CD14-positive monocyte (primary cell): ENCODE measurements at regions not wholly inside any gene's neighbourhood (a gene's known extent, or its start where the extent isn't known, plus 50 kb on each side); places are given as distances from the start of the nearest gene placed in this dataset.

Experiments used
- DNase-seq, 3 donors: peaks; one replicate each; pipeline ENCODE4 v3.0.0-alpha.2; 2011 to 2022
- H2AFZ ChIP-seq: 2 replicates; pipeline ENCODE4 v1.6.0; 2012; ENCODE audit warnings: mild to moderate bottlenecking, low read depth, low read length, inconsistent platforms; ENCODE audit not compliant: insufficient read depth, poor library complexity, severe bottlenecking
- H3K27ac ChIP-seq, 2 donors: 1 replicate in 1 of 2; 2 replicates in 1 of 2; pipeline ENCODE4 v1.5.1; 2012 to 2013; ENCODE audit warnings: low read length in 2 of 2, control low read depth in 1 of 2, inconsistent platforms in 1 of 2, low read depth in 1 of 2, mild to moderate bottlenecking in 1 of 2
- H3K27me3 ChIP-seq, 2 donors: one replicate each; pipeline versions ENCODE4 v1.6.0 to v1.6.1; 2011 to 2013; ENCODE audit warnings: low read length in 2 of 2; ENCODE audit not compliant: control insufficient read depth in 2 of 2, insufficient read depth in 2 of 2
- H3K36me3 ChIP-seq, 2 donors: replicated peaks in 1 of 2; 1 replicate in 1 of 2; 2 replicates in 1 of 2; pipeline versions ENCODE4 v1.5.1 to v1.6.1; 2012 to 2013; ENCODE audit warnings: low read length in 2 of 2, control low read depth in 1 of 2, inconsistent platforms in 1 of 2, mild to moderate bottlenecking in 1 of 2; ENCODE audit not compliant: insufficient read depth in 2 of 2, control insufficient read depth in 1 of 2
- H3K4me1 ChIP-seq, 2 donors: 1 replicate in 1 of 2; 2 replicates in 1 of 2; pipeline versions ENCODE4 v1.5.1 to v1.6.1; 2012 to 2013; ENCODE audit warnings: low read length in 2 of 2, control low read depth in 1 of 2, inconsistent platforms in 1 of 2, mild to moderate bottlenecking in 1 of 2, moderate library complexity in 1 of 2; ENCODE audit not compliant: insufficient read depth in 2 of 2, control insufficient read depth in 1 of 2
- H3K4me2 ChIP-seq: replicated peaks from 2 replicates; pipeline ENCODE3; 2012; ENCODE audit warnings: low read length, moderate library complexity, mild to moderate bottlenecking; ENCODE audit not compliant: poor library complexity, severe bottlenecking; ENCODE audit errors: extremely low read depth
- H3K4me3 ChIP-seq, 3 experiments: fragments of 200-600 bp in 1 of 3; sonication (generic) in 1 of 3; replicated peaks in 1 of 3; 1 replicate in 2 of 3; 2 replicates in 1 of 3; pipeline ENCODE4 v1.5.1; 2011 to 2013; ENCODE audit warnings: low read length in 3 of 3, mild to moderate bottlenecking in 3 of 3, control low read depth in 2 of 3, low read depth in 2 of 3, inconsistent platforms in 1 of 3, moderate library complexity in 1 of 3
- H3K79me2 ChIP-seq: 2 replicates; pipeline ENCODE4 v1.6.0; 2012; ENCODE audit warnings: mild to moderate bottlenecking, control low read depth, inconsistent platforms, low read length, moderate library complexity; ENCODE audit not compliant: insufficient read depth
- H3K9ac ChIP-seq: 2 replicates; pipeline ENCODE4 v1.6.0; 2017; ENCODE audit warnings: low read length, mild to moderate bottlenecking; ENCODE audit not compliant: insufficient read depth, poor library complexity, severe bottlenecking
- H3K9me3 ChIP-seq, 2 donors: replicated peaks in 1 of 2; 1 replicate in 1 of 2; 2 replicates in 1 of 2; pipeline versions ENCODE4 v1.5.1 to v1.6.1; 2012 to 2013; ENCODE audit warnings: low read length in 2 of 2, control low read depth in 1 of 2; ENCODE audit not compliant: control insufficient read depth in 1 of 2, insufficient read depth in 1 of 2
- H4K20me1 ChIP-seq: 2 replicates; pipeline ENCODE4 v1.6.0; 2012; ENCODE audit warnings: mild to moderate bottlenecking, low read length, control low read depth, moderate library complexity; ENCODE audit not compliant: insufficient read depth
- H3K27ac Mint-ChIP-seq, 7 donors: one replicate each; pipeline ENCODE4 v1.8.0; 2020; ENCODE audit warnings: mild to moderate bottlenecking in 7 of 7, mixed read lengths in 7 of 7, moderate library complexity in 6 of 7, inconsistent platforms in 2 of 7
- H3K27me3 Mint-ChIP-seq, 3 donors: one replicate each; pipeline ENCODE4 v1.8.0; 2021 to 2022; ENCODE audit warnings: low read depth in 3 of 3, mild to moderate bottlenecking in 3 of 3, mixed read lengths in 3 of 3, moderate library complexity in 3 of 3, inconsistent platforms in 1 of 3
- H3K36me3 Mint-ChIP-seq, 2 donors: one replicate each; pipeline ENCODE4 v1.8.0; 2020; ENCODE audit warnings: mixed read lengths in 2 of 2, inconsistent platforms in 1 of 2, mild to moderate bottlenecking in 1 of 2
- H3K4me1 Mint-ChIP-seq: one replicate; pipeline ENCODE4 v1.8.0; 2020; ENCODE audit warnings: mild to moderate bottlenecking, mixed read lengths
- H3K4me3 Mint-ChIP-seq, 2 donors: one replicate each; pipeline ENCODE4 v1.8.0; 2020; ENCODE audit warnings: mild to moderate bottlenecking in 2 of 2, mixed read lengths in 2 of 2, moderate library complexity in 1 of 2
- H3K9me3 Mint-ChIP-seq, 7 donors: one replicate each; pipeline ENCODE4 v1.8.0; 2020 to 2022; ENCODE audit warnings: mixed read lengths in 7 of 7, mild to moderate bottlenecking in 6 of 7, moderate library complexity in 6 of 7, inconsistent platforms in 2 of 7
- CTCF ChIP-seq: fragments of 200-600 bp; IDR thresholded peaks from one replicate; pipeline ENCODE4 v1.8.0; 2022; ENCODE audit warnings: antibody characterized with exemption, mild to moderate bottlenecking
- WGBS: methylation state at CpG from one replicate; pipeline ENCODE4 v1.1.5; 2013; ENCODE audit warnings: missing lambda C conversion rate; ENCODE audit not compliant: insufficient coverage; 5-methylcytosine and 5-hydroxymethylcytosine counted together
- intact Hi-C, 2 donors: fragments of 100-400 bp; cut with micrococcal nuclease; formaldehyde crosslinking; loops; one replicate each; pipeline versions ENCODE4 v1.15.0 to v1.15.1; 2023

DNA sequence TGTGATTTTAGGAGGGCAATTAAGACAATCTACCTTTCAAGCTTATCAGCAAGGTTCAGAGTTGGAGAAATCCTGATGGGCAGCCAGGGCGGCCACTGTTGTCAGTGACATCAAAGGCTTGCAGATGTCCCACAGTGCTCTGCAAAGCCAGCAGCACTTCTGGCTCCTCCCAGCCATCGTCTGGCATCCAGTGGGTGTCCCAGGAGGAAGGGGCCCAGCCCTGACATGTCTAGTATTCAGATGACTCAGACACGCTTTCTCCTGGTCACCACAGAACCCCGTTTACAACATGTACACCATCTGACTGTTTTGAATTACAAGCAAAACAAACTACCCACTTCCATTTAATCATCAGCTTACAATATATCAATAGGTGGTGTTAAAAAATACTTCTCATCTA, 61.4 kb downstream of the CYRIA start:
- peaks cover 74 to 79% of the 10 kb centered on the region in 2 donors for H3K36me3 Mint-ChIP-seq
- H3K27ac Mint-ChIP-seq, result peak overlapping the region in 2 of 7 donors; percentile 3 to 15
- H3K36me3 ChIP-seq, result peaks cover 44 to 87% of the 10 kb centered on the region in 2 donors
- DNase-seq, result peak in 1 of 3 donors; percentile 33
- peaks cover 0 to 5% of the 10 kb centered on the region in 2 donors for H3K9me3 ChIP-seq
- intact Hi-C loops, result no loop called here
- peaks cover 19% of the 10 kb centered on the region for H3K4me1 Mint-ChIP-seq
- peaks cover 4 to 10% (median 7%) of the 10 kb centered on the region in 7 donors for H3K9me3 Mint-ChIP-seq
- H3K27me3 ChIP-seq, result no peaks in the 10 kb centered on the region
- no peak overlapping the region for H3K27ac ChIP-seq
- peaks cover 34% of the 10 kb centered on the region for H3K79me2 ChIP-seq
- WGBS, result 60% methylated on average over 2 of the region's 4 CpGs
- H3K4me3 ChIP-seq, result no peak overlapping the region
- H3K9ac ChIP-seq, result no peak overlapping the region
- TF ChIP-seq CTCF, result no peak
- H3K4me1 ChIP-seq, result peaks cover 7 to 11% of the 10 kb centered on the region in 2 donors
- no peak overlapping the region for H2AFZ ChIP-seq
- H3K4me2 ChIP-seq, result no peak overlapping the region
- peaks cover 95% of the 10 kb centered on the region for H4K20me1 ChIP-seq
- no peak overlapping the region for H3K4me3 Mint-ChIP-seq
- peaks cover 0 to 4% (median 2%) of the 10 kb centered on the region in 3 donors for H3K27me3 Mint-ChIP-seq

GRCh38 chr2:16591370-16591933, 74.2 kb downstream of the CYRIA start:
- peaks cover 0 to 5% (median 0%) of the 10 kb centered on the region in 7 donors for H3K9me3 Mint-ChIP-seq
- no peak overlapping the region for H3K27ac ChIP-seq
- no peak overlapping the region for H3K4me3 ChIP-seq
- H3K9ac ChIP-seq, result no peak overlapping the region
- no peak overlapping the region for H3K4me3 Mint-ChIP-seq
- TF ChIP-seq CTCF, result no peak
- no peaks in the 10 kb centered on the region for H3K27me3 Mint-ChIP-seq
- peaks cover 65% of the 10 kb centered on the region for H4K20me1 ChIP-seq
- DNase-seq, result no peak
- peaks cover 8% of the 10 kb centered on the region for H3K4me1 Mint-ChIP-seq
- no peaks in the 10 kb centered on the region for H3K27me3 ChIP-seq
- H3K36me3 ChIP-seq, result peaks cover 10 to 65% of the 10 kb centered on the region in 2 donors
- no peaks in the 10 kb centered on the region for H3K79me2 ChIP-seq
- H3K36me3 Mint-ChIP-seq, result peaks cover 43 to 52% of the 10 kb centered on the region in 2 donors
- H3K27ac Mint-ChIP-seq, result no peak overlapping the region
- intact Hi-C loops, result no loop called here
- 67% methylated on average over 1 of the region's 3 CpGs for WGBS
- H3K4me1 ChIP-seq, result peaks cover 0 to 6% of the 10 kb centered on the region in 2 donors
- no peaks in the 10 kb centered on the region for H3K9me3 ChIP-seq
- no peak overlapping the region for H3K4me2 ChIP-seq
- H2AFZ ChIP-seq, result no peak overlapping the region
